Kidney (tissue), 13 donors: ENCODE measurements at regions not wholly inside any gene's neighbourhood (a gene's known extent, or its start where the extent isn't known, plus 50 kb on each side); places are given as distances from the start of the nearest gene placed in this dataset.

Experiments used
- DNase-seq, 5 donors: peaks; one replicate each; pipeline ENCODE4 v3.0.0-alpha.2; 2013 to 2020
- FAIRE-seq: peaks from 2 replicates; lab custom pipeline; 2012; peaks lifted over from hg19 to GRCh38; lab: Jason Lieb, UNC
- H3K27ac ChIP-seq, 2 donors: one replicate each; pipeline ENCODE4 v1.7.0; 2013; ENCODE audit warnings: low read depth in 2 of 2, low read length in 2 of 2, inconsistent platforms in 1 of 2
- H3K27me3 ChIP-seq: one replicate; pipeline ENCODE4 v1.7.1; 2013; ENCODE audit warnings: low read length, inconsistent platforms; ENCODE audit not compliant: control insufficient read depth, insufficient read depth
- H3K36me3 ChIP-seq, 3 donors: one replicate each; pipeline versions ENCODE4 v1.7.0 to v1.7.1; 2013; ENCODE audit warnings: low read length in 3 of 3, control low read depth in 1 of 3, inconsistent platforms in 1 of 3; ENCODE audit not compliant: insufficient read depth in 3 of 3, control insufficient read depth in 2 of 3
- H3K4me1 ChIP-seq, 3 donors: one replicate each; pipeline versions ENCODE4 v1.7.0 to v1.7.1; 2013; ENCODE audit warnings: low read length in 3 of 3, inconsistent platforms in 1 of 3, low read depth in 1 of 3; ENCODE audit not compliant: control insufficient read depth in 2 of 3, insufficient read depth in 2 of 3
- H3K4me3 ChIP-seq, 3 donors: one replicate each; pipeline versions ENCODE4 v1.7.0 to v1.8.1; 2013; ENCODE audit warnings: low read length in 3 of 3, control low read depth in 1 of 3, inconsistent platforms in 1 of 3
- H3K9ac ChIP-seq, 3 donors: one replicate each; pipeline versions ENCODE4 v1.7.0 to v1.7.1; 2013; ENCODE audit warnings: low read length in 3 of 3, control low read depth in 1 of 3, inconsistent platforms in 1 of 3
- H3K9me3 ChIP-seq, 3 donors: one replicate each; pipeline versions ENCODE4 v1.7.0 to v1.7.1; 2013; ENCODE audit warnings: low read length in 3 of 3, control low read depth in 1 of 3, inconsistent platforms in 1 of 3; ENCODE audit not compliant: control insufficient read depth in 2 of 3, insufficient read depth in 1 of 3
- CTCF ChIP-seq: IDR thresholded peaks from 3 replicates; pipeline ENCODE4 v1.5.1; 2012; ENCODE audit warnings: mild to moderate bottlenecking, moderate library complexity, borderline replicate concordance; ENCODE audit not compliant: insufficient read depth; ENCODE audit errors: extremely low read depth
- intact Hi-C: fragments of 100-400 bp; cut with DNase I; formaldehyde crosslinking; loops from one replicate; pipeline ENCODE4 v1.11.1; 2022
- donor health status: control.
- donor health status: control.
- donor health status: control.
- donor health status: control.
- donor health status: control.
- donor health status: DM: yes; HTN: yes; CAD: no.
- donor health status: Normal renal cell carcinoma (clear cell type).

GRCh38 chr2:128541448-128541847 is 222.8 kb upstream of the HS6ST1 start:
- H3K27me3 ChIP-seq, result no peaks in the 10 kb centered on the region
- no peak overlapping the region for H3K27ac ChIP-seq
- H3K4me1 ChIP-seq, result no peaks in the 10 kb centered on the region
- H3K9ac ChIP-seq, result no peak overlapping the region
- no peak overlapping the region for H3K4me3 ChIP-seq
- intact Hi-C loops, result no loop called here
- no peaks in the 10 kb centered on the region for H3K9me3 ChIP-seq
- no peak for TF ChIP-seq CTCF
- DNase-seq (no peak), FAIRE-seq (no peak)
- H3K36me3 ChIP-seq, result no peaks in the 10 kb centered on the region

- FAIRE-seq, result no peak
- intact Hi-C loops, result no loop called here
These were observed 224.4 kb upstream of the HS6ST1 start for GRCh38 chr2:128543036-128543435.

GRCh38 chr2:128543646-128544045 is 225.0 kb upstream of the HS6ST1 start:
- intact Hi-C loops, result no loop called here
- no peaks in the 10 kb centered on the region for H3K4me1 ChIP-seq
- no peaks in the 10 kb centered on the region for H3K27me3 ChIP-seq
- no peak overlapping the region for H3K9ac ChIP-seq
- no peaks in the 10 kb centered on the region for H3K36me3 ChIP-seq
- H3K27ac ChIP-seq, result no peak overlapping the region
- no peak overlapping the region for H3K4me3 ChIP-seq
- FAIRE-seq (no peak), DNase-seq (peak in 1 of 5 donors; percentile 28)
- no peaks in the 10 kb centered on the region for H3K9me3 ChIP-seq
- no peak for TF ChIP-seq CTCF

More at GRCh38 chr2:128543036-128543435, 224.4 kb upstream of the HS6ST1 start:
- no peaks in the 10 kb centered on the region for H3K27me3 ChIP-seq
- H3K4me3 ChIP-seq, result no peak overlapping the region
- TF ChIP-seq CTCF, result no peak
- no peaks in the 10 kb centered on the region for H3K9me3 ChIP-seq
- H3K4me1 ChIP-seq, result no peaks in the 10 kb centered on the region
- H3K36me3 ChIP-seq, result no peaks in the 10 kb centered on the region
- no peak overlapping the region for H3K9ac ChIP-seq
- no peak overlapping the region for H3K27ac ChIP-seq
- no peak for DNase-seq
